ENCODE measurements at regions not wholly inside any gene's neighbourhood (a gene's known extent, or its start where the extent isn't known, plus 50 kb on each side); places are given as distances from the start of the nearest gene placed in this dataset.

DNA sequence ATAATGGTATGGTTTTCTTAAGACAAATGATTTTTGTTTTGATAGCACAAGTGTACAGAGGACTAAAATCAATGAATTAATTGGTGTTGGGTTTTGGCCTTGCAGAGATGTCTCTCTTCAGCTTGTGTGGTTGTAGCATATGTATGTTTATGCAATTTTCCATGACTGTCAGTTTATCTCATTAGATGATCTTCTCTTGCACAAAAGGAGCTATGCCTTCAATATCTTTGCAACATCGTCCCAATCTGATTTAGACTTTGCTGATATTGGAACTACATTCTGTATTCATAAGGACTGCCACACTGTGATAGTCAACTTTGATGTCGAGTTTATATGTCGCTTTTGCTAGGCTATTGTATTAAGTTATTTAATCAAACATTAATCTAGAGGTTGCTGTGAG lies 140.0 kb upstream of the TAF11L2 start:
- Mint-ChIP-seq H3K27ac (no peak overlapping the region), H3K9me3 (peaks cover 8% of the 10 kb centered on the region), H3K27me3 (ENCODE audit: low read depth, poor library complexity) (no peaks in the 10 kb centered on the region), H3K36me3 (ENCODE audit: low read depth) (no peaks in the 10 kb centered on the region), H3K4me3 (no peak overlapping the region), H3K4me1 (no peaks in the 10 kb centered on the region)
- TF ChIP-seq, protein P1, sequence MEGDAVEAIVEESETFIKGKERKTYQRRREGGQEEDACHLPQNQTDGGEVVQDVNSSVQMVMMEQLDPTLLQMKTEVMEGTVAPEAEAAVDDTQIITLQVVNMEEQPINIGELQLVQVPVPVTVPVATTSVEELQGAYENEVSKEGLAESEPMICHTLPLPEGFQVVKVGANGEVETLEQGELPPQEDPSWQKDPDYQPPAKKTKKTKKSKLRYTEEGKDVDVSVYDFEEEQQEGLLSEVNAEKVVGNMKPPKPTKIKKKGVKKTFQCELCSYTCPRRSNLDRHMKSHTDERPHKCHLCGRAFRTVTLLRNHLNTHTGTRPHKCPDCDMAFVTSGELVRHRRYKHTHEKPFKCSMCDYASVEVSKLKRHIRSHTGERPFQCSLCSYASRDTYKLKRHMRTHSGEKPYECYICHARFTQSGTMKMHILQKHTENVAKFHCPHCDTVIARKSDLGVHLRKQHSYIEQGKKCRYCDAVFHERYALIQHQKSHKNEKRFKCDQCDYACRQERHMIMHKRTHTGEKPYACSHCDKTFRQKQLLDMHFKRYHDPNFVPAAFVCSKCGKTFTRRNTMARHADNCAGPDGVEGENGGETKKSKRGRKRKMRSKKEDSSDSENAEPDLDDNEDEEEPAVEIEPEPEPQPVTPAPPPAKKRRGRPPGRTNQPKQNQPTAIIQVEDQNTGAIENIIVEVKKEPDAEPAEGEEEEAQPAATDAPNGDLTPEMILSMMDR (IDR thresholded peaks at IDR 0.05): no peak
- DNase-seq: no peak

DNA sequence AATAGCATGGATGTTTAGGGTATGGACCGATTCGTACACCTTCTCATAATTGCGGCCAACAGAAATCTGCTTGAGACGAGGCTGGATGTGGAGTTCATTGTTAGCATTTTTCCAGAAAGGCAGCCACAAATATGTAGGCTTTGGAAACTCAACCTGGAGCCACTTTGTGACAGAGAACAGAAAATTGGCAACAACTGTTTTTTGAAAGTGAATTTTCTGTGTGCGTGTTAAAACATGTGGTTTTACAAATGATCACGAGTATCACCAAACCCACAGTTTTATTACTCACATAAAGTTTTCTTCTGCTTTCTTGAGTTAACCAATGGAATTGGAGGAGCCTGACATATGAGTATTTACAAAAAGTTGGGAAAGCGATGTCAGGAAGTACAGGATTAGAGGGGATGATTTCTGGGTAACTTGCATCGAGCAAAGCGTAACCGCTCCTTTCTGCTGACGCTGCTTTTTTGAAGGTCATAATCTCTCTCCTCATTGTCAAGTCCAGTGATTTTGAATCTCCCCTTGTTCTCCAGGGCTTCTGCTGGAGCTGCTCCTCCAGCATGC lies 138.5 kb upstream of the TAF11L2 start:
- Mint-ChIP-seq H3K4me1 (no peaks in the 10 kb centered on the region), H3K27ac (no peak overlapping the region), H3K27me3 (ENCODE audit: low read depth, poor library complexity) (no peaks in the 10 kb centered on the region), H3K9me3 (peaks cover 8% of the 10 kb centered on the region), H3K4me3 (no peak overlapping the region), H3K36me3 (ENCODE audit: low read depth) (no peaks in the 10 kb centered on the region)
- DNase-seq: no peak
- TF ChIP-seq, protein P1 (IDR thresholded peaks at IDR 0.05): no peak

DNA sequence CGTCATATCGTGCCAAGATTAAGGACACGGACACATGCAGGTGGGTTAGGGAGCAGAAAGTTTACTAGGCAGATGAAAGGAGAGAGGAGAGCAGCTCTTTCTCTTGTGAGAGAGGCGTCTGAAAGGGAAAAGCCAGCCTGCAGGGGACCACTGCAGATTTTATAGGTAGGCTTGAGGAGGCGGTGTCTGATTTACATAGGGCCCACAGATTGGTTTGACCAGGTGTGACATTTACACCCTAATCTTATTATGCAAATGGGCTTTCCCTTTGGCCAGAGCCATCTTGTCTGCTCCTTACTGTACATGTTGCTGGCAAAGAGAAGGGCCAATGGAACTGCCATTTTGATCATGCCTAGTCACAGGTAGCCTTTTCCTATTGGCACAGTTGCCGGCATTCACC lies 137.2 kb upstream of the TAF11L2 start:
- Mint-ChIP-seq H3K36me3 (ENCODE audit: low read depth) (no peaks in the 10 kb centered on the region), H3K9me3 (peaks cover 3% of the 10 kb centered on the region), H3K27ac (no peak overlapping the region), H3K4me1 (peaks cover 9% of the 10 kb centered on the region), H3K4me3 (no peak overlapping the region), H3K27me3 (ENCODE audit: low read depth, poor library complexity) (no peaks in the 10 kb centered on the region)
- no peak for DNase-seq
- TF ChIP-seq, protein P1 (IDR thresholded peaks at IDR 0.05): no peak

DNA sequence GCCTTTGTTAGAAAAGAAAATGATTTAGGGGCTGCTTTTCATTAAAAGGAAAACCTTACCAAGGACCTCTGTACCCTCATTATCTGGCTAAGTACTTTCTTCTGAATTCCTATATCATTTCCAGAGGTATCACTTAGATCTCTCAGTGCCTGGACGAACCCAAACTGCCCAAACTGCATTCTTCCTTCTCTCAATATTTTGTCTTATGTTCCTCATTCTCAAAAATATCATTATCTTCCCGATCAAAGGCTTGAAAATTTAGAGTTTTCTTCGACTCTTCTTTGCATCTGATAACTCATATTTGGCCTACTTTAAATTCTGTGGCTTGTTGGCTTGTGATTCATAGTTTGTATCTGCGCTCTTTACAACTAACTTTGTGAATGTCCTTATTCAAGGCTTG lies 136.7 kb upstream of the TAF11L2 start:
- H3K9me3 Mint-ChIP-seq: no peaks in the 10 kb centered on the region
- DNase-seq: no peak
- TF ChIP-seq, protein P1 (IDR thresholded peaks at IDR 0.05): no peak
- H3K27me3 Mint-ChIP-seq (ENCODE audit: low read depth, poor library complexity): no peaks in the 10 kb centered on the region
- no peaks in the 10 kb centered on the region for H3K36me3 Mint-ChIP-seq (ENCODE audit: low read depth)
- peaks cover 11% of the 10 kb centered on the region for H3K4me1 Mint-ChIP-seq
- no peak overlapping the region for H3K4me3 Mint-ChIP-seq
- no peak overlapping the region for H3K27ac Mint-ChIP-seq

DNA sequence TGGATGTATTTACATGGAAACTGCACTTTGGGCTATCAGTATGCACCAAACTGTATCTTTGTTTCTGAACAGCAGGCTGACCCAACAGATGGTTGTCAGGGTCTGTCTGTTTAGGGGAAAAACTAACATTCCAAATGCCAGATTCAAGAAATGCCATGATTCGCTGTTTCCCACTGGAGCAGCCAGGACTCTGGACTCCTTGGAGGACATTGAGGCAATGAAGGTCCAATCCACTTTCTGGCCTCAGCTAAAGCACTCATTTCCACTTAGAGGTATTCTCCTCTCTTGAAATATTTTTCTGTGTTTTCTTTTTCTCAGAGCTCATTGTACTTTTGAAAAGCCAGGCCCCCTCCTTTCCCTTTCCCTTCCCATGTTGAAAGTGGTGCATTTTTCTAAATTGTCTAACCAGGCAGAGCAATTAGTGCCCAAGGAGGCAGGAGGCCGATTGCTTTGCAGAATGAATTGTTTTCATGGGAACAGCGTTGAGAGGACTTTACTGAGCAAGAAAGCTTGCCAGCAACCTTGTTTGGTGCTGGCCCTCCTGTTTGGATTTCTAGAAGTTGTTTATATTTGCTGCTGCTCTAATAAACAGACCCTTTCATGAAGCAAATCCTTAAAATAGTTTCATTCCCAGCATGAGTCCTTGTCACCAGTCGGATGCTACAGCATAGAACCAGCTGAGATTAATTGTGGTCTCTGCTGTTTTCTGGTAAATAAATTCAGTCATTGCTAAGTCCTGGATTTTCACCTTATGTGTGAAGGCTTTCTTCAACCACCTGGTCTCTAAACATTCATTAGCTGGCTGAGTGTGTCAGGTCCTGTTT lies 132.8 kb upstream of the TAF11L2 start:
- no peaks in the 10 kb centered on the region for H3K9me3 Mint-ChIP-seq
- H3K36me3 Mint-ChIP-seq (ENCODE audit: low read depth): no peaks in the 10 kb centered on the region
- TF ChIP-seq, protein P1 (IDR thresholded peaks at IDR 0.05): no peak
- peaks cover 11% of the 10 kb centered on the region for H3K4me1 Mint-ChIP-seq
- H3K27me3 Mint-ChIP-seq (ENCODE audit: low read depth, poor library complexity): peaks cover 5% of the 10 kb centered on the region
- no peak overlapping the region for H3K4me3 Mint-ChIP-seq
- DNase-seq: no peak
- no peak overlapping the region for H3K27ac Mint-ChIP-seq

DNA sequence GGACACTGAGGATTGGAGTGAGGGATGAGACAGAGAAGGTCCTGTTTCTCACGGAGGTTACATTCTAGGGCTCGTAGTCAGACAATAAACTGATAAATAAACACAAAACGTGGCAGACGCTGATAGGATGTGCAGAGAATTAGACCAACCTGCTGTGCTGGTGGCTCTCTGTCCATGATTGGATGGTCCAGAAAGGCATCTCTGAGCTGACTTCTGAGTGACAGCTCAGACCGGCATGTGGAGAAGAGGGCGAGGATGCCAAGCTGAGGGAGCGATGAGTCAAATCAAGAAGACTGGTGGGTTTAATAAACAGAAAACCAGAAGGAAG lies 132.3 kb upstream of the TAF11L2 start:
- TF ChIP-seq, protein P1 (IDR thresholded peaks at IDR 0.05): no peak
- no peak overlapping the region for H3K4me3 Mint-ChIP-seq
- no peaks in the 10 kb centered on the region for H3K36me3 Mint-ChIP-seq (ENCODE audit: low read depth)
- H3K4me1 Mint-ChIP-seq: peaks cover 11% of the 10 kb centered on the region
- H3K9me3 Mint-ChIP-seq: no peaks in the 10 kb centered on the region
- no peak for DNase-seq
- H3K27ac Mint-ChIP-seq: no peak overlapping the region
- H3K27me3 Mint-ChIP-seq (ENCODE audit: low read depth, poor library complexity): peaks cover 5% of the 10 kb centered on the region
